ENCODE measurements at regions not wholly inside any gene's neighbourhood (a gene's known extent, or its start where the extent isn't known, plus 50 kb on each side); places are given as distances from the start of the nearest gene placed in this dataset.

DNA sequence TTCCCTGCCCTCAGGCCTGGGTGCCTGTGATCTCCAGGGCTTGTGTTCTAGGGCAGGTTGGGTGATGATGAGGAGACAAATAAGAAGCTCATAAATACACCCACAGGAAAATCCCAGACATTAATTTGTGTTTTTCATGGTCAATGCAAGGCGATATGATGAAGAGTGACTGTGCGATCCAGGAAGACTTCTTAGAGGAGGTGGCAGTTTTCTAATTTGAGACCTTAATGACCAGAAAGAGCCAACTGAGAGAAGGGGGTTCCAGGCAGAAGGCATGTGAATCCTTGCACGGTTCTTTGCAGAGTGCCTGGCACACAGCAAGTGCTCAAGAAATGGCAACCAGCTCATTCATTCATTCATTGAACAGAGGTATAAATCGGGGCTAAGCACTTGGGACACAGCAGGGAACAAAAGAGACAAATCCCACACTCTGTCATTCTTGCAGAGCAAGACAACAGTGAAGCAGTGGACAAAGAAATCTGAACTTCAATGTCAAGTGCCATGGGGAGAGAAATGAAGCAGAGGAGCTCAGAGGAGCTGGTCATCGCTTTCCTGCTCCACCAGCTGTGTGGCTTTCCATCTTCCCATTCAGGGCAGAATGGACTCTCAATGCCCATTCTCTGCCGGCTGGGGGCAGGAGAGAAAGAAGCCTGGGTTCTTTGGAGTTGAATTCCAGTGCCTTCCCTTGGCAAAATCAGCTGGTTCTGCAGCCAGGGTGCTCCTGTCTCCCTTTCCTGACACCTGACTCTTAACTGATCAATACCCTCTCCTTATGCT is 128.3 kb downstream of the AACS start:
- Histone ChIP-seq H3K9me3 (no peaks in the 10 kb centered on the region), H3K4me1 (peaks cover 0 to under 1% (median 0%) of the 10 kb centered on the region in 3 donors), H3K27ac (no peak overlapping the region), H3K27me3 (peaks cover 0 to 75% (median 7%) of the 10 kb centered on the region in 4 donors), H3K4me3 (no peak overlapping the region), H3K36me3 (no peaks in the 10 kb centered on the region)
- DNase-seq: no peak
- TF ChIP-seq, protein P1, sequence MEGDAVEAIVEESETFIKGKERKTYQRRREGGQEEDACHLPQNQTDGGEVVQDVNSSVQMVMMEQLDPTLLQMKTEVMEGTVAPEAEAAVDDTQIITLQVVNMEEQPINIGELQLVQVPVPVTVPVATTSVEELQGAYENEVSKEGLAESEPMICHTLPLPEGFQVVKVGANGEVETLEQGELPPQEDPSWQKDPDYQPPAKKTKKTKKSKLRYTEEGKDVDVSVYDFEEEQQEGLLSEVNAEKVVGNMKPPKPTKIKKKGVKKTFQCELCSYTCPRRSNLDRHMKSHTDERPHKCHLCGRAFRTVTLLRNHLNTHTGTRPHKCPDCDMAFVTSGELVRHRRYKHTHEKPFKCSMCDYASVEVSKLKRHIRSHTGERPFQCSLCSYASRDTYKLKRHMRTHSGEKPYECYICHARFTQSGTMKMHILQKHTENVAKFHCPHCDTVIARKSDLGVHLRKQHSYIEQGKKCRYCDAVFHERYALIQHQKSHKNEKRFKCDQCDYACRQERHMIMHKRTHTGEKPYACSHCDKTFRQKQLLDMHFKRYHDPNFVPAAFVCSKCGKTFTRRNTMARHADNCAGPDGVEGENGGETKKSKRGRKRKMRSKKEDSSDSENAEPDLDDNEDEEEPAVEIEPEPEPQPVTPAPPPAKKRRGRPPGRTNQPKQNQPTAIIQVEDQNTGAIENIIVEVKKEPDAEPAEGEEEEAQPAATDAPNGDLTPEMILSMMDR (IDR thresholded peaks at IDR 0.05): no peak
- TF ChIP-seq POLR2A (IDR thresholded peaks at IDR 0.05): no peak
- intact Hi-C loops (cut with DNase I): no loop called here
- 50 to 54% methylated on average over 6 of the region's 6 CpGs for WGBS, 2 donors

DNA sequence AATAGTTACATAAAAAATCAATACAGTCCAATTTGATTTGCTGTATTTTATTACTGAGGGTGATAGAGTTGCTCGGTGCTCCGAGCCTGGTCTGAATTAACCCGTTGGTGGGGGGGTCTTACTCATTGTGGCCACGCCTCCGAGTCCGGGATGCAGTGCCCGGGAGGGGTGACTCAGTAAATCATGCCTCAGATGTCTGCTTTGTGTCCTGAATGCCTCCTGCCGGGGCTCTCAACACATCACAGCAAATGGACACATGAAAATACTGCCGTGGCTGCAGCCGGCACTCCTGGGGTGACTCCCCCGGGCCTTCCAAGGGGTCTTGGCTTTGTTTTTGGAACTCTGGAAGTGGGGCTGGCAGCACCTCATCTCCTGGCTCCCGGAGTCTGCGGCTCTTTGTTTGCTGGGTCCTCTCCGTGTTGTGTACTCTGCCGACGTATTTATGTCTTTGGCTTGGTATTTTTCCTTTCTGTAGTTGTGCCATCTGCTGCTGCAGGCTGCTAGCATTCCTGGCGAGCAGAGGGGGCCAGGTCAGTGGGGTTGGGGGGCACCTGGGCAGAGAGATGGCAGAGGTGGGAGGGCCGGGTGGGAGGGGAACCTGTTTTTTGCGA is 129.0 kb downstream of the AACS start:
- no peak overlapping the region for H3K27ac ChIP-seq
- intact Hi-C loops (cut with DNase I): no loop called here
- H3K4me1 ChIP-seq: no peaks in the 10 kb centered on the region
- WGBS, 2 donors: 9 to 15% methylated on average over 11 to 12 of the region's 19 CpGs
- peaks cover 0 to 75% (median 2%) of the 10 kb centered on the region in 4 donors for H3K27me3 ChIP-seq
- H3K4me3 ChIP-seq: no peak overlapping the region
- DNase-seq: no peak
- no peaks in the 10 kb centered on the region for H3K9me3 ChIP-seq
- H3K36me3 ChIP-seq: no peaks in the 10 kb centered on the region
- TF ChIP-seq, protein P1 (IDR thresholded peaks at IDR 0.05): no peak
- TF ChIP-seq POLR2A (IDR thresholded peaks at IDR 0.05): no peak

DNA sequence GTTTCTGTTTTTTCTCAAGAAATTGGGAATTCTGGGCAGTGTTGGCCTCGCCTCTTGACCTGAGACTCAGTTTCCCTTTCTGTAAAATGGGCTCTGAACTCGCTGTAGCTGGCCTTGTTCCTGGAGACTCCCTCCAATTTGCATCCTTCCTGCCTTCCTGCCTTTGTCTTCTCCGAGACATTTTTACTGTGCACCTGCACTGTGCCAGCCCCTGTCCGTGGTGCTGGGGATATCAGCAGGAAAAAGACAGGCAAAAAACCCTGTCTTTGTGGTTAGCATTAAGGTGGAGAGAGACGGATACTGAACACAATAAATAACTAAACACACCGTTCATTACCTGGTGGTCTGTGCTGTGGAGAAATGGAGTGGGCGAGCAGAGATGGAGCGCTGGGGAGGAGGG is 129.8 kb downstream of the AACS start:
- H3K9me3 ChIP-seq: no peaks in the 10 kb centered on the region
- no peaks in the 10 kb centered on the region for H3K4me1 ChIP-seq
- no peaks in the 10 kb centered on the region for H3K36me3 ChIP-seq
- H3K27ac ChIP-seq: no peak overlapping the region
- no peak for TF ChIP-seq POLR2A (IDR thresholded peaks at IDR 0.05)
- TF ChIP-seq, protein P1 (IDR thresholded peaks at IDR 0.05): no peak
- peaks cover 0 to 73% (median 0%) of the 10 kb centered on the region in 4 donors for H3K27me3 ChIP-seq
- no peak overlapping the region for H3K4me3 ChIP-seq
- intact Hi-C loops (cut with DNase I): no loop called here
- WGBS, 2 donors: 45% methylated on average over 8 of the region's 8 CpGs
- DNase-seq: no peak

DNA sequence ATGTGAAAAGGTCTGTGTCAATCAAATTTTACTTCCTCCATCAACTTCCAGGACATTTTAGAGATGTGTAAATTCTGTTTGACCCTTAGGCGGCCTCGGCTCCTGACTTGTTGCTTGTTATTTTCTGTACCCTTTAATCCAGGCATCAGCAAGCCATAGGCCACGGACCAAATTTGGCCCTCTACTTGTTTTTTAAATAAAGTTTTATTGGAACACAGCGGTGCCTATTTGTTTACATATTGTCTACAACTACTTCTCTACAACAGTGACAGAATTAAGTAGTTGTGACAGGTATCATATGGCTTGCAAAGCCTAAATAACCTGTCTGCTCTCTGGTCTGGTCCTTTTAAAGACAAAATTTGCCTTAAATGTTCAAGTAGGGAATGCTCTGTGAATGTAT is 132.1 kb downstream of the AACS start:
- Histone ChIP-seq H3K27ac (no peak overlapping the region), H3K4me3 (no peak overlapping the region), H3K4me1 (no peaks in the 10 kb centered on the region), H3K9me3 (no peaks in the 10 kb centered on the region), H3K27me3 (peaks cover 0 to 68% (median 0%) of the 10 kb centered on the region in 4 donors), H3K36me3 (no peaks in the 10 kb centered on the region)
- TF ChIP-seq POLR2A (IDR thresholded peaks at IDR 0.05): no peak
- TF ChIP-seq, protein P1 (IDR thresholded peaks at IDR 0.05): no peak
- DNase-seq: no peak
- intact Hi-C loops (cut with DNase I): no loop called here
- WGBS, 2 donors: 80 to 88% methylated on average over 4 of the region's 4 CpGs

DNA sequence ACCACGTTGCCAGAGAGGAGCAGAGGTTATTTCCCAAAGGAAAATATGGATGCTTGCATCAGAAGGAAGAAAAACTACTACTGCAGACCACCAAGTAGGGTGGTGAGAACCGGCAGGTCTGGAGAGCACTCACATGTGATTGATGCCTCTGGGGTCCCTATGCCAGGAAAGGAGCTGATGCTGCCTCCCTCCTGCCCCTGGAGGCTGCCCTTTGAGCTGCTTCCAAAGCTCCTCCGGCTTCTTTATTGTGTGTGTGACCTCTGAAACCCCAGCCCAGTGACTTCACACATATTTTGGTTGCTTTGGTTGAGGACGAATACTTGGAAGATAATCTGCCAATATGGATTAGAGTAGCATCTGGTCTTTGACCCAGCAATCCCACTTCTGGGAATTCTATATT is 133.4 kb downstream of the AACS start:
- Histone ChIP-seq H3K27ac (no peak overlapping the region), H3K36me3 (no peaks in the 10 kb centered on the region), H3K27me3 (peaks cover 0 to 56% (median 0%) of the 10 kb centered on the region in 4 donors), H3K4me1 (no peaks in the 10 kb centered on the region), H3K9me3 (no peaks in the 10 kb centered on the region), H3K4me3 (no peak overlapping the region)
- TF ChIP-seq POLR2A (IDR thresholded peaks at IDR 0.05): no peak
- TF ChIP-seq, protein P1 (IDR thresholded peaks at IDR 0.05): no peak
- intact Hi-C loops (cut with DNase I): no loop called here
- 13 to 26% methylated on average over 4 of the region's 4 CpGs for WGBS, 2 donors
- no peak for DNase-seq
